ENCODE measurements at regions not wholly inside any gene's neighbourhood (a gene's known extent, or its start where the extent isn't known, plus 50 kb on each side); places are given as distances from the start of the nearest gene placed in this dataset.

DNA sequence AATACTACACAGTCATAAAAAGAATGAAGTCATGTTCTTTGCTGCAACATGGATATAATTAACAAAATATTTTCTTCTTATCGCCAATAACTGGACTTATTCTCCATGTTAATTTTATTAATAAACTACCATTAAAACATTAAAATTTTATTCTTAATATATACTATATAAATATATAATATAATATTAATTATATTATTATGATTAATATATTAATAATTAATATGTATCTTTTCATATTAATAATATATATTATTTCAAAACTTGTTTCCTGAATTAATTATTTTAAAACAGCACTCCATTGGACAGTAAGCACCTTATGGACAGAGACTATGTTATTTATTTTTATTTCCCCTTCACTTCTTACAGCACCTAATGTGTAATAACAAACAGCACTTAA, 182.8 kb downstream of the ARL4A start:
- Histone ChIP-seq H3K27ac (ENCODE audit: low read depth, low read length) (no peak overlapping the region), H3K4me1 (ENCODE audit: control insufficient read depth in 1 of 2, insufficient read depth in 2 of 2, low read length in 2 of 2) (no peaks in the 10 kb centered on the region)

GRCh38 chr7:12872487-12872886, 185.1 kb downstream of the ARL4A start:
- H3K36me3 ChIP-seq (ENCODE audit: control insufficient read depth in 1 of 2, insufficient read depth in 2 of 2, low read length in 2 of 2), result no peaks in the 10 kb centered on the region
- no peak overlapping the region for H3K27ac ChIP-seq (ENCODE audit: low read depth, low read length)
- H3K4me3 ChIP-seq (ENCODE audit: low read depth in 1 of 2, low read length in 2 of 2), result no peak overlapping the region
- no peaks in the 10 kb centered on the region for H3K9me3 ChIP-seq (ENCODE audit: control insufficient read depth in 1 of 2, low read length in 2 of 2)
- H3K9ac ChIP-seq (ENCODE audit: low read depth in 1 of 2, low read length in 2 of 2), result no peak overlapping the region
- no peaks in the 10 kb centered on the region for H3K27me3 ChIP-seq (ENCODE audit: control insufficient read depth in 1 of 2, insufficient read depth in 2 of 2, low read length in 2 of 2)
- H3K4me1 ChIP-seq (ENCODE audit: control insufficient read depth in 1 of 2, insufficient read depth in 2 of 2, low read length in 2 of 2), result no peaks in the 10 kb centered on the region

More for the DNA sequence above, 182.8 kb downstream of the ARL4A start:
- Histone ChIP-seq H3K4me3 (ENCODE audit: low read depth in 1 of 2, low read length in 2 of 2) (no peak overlapping the region), H3K9ac (ENCODE audit: low read depth in 1 of 2, low read length in 2 of 2) (no peak overlapping the region), H3K9me3 (ENCODE audit: control insufficient read depth in 1 of 2, low read length in 2 of 2) (no peaks in the 10 kb centered on the region), H3K36me3 (ENCODE audit: control insufficient read depth in 1 of 2, insufficient read depth in 2 of 2, low read length in 2 of 2) (no peaks in the 10 kb centered on the region), H3K27me3 (ENCODE audit: control insufficient read depth in 1 of 2, insufficient read depth in 2 of 2, low read length in 2 of 2) (no peaks in the 10 kb centered on the region)

- Histone ChIP-seq H3K9me3 (ENCODE audit: control insufficient read depth in 1 of 2, low read length in 2 of 2) (no peaks in the 10 kb centered on the region), H3K27ac (ENCODE audit: low read depth, low read length) (no peak overlapping the region)
Measured at GRCh38 chr7:12873571-12873970, 186.1 kb downstream of the ARL4A start.

DNA sequence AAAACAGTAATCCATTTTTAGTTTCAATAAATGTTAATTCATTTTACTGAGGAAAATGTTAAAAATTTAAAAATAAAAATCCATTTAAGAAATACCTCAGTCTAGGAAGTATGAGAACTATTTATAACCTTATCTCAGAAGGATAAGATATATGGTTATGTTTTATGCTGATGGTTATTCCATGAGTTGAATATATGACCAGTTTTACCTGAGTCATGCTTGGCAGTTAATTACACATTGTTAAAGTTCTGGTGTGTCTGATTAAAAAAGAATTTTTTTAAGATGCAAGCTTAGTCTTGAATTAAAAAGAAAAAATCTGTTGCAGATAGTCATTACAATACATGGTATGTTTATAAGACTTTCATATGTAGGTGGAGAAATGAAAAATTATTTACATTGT, 191.7 kb downstream of the ARL4A start:
- Histone ChIP-seq H3K27ac (ENCODE audit: low read depth, low read length) (no peak overlapping the region), H3K27me3 (ENCODE audit: control insufficient read depth in 1 of 2, insufficient read depth in 2 of 2, low read length in 2 of 2) (no peaks in the 10 kb centered on the region), H3K9me3 (ENCODE audit: control insufficient read depth in 1 of 2, low read length in 2 of 2) (no peaks in the 10 kb centered on the region), H3K9ac (ENCODE audit: low read depth in 1 of 2, low read length in 2 of 2) (no peak overlapping the region), H3K36me3 (ENCODE audit: control insufficient read depth in 1 of 2, insufficient read depth in 2 of 2, low read length in 2 of 2) (no peaks in the 10 kb centered on the region), H3K4me3 (ENCODE audit: low read depth in 1 of 2, low read length in 2 of 2) (no peak overlapping the region), H3K4me1 (ENCODE audit: control insufficient read depth in 1 of 2, insufficient read depth in 2 of 2, low read length in 2 of 2) (no peaks in the 10 kb centered on the region)

More at GRCh38 chr7:12873571-12873970, 186.1 kb downstream of the ARL4A start:
- H3K36me3 ChIP-seq (ENCODE audit: control insufficient read depth in 1 of 2, insufficient read depth in 2 of 2, low read length in 2 of 2), result no peaks in the 10 kb centered on the region
- no peak overlapping the region for H3K9ac ChIP-seq (ENCODE audit: low read depth in 1 of 2, low read length in 2 of 2)
- no peak overlapping the region for H3K4me3 ChIP-seq (ENCODE audit: low read depth in 1 of 2, low read length in 2 of 2)
- no peaks in the 10 kb centered on the region for H3K27me3 ChIP-seq (ENCODE audit: control insufficient read depth in 1 of 2, insufficient read depth in 2 of 2, low read length in 2 of 2)
- no peaks in the 10 kb centered on the region for H3K4me1 ChIP-seq (ENCODE audit: control insufficient read depth in 1 of 2, insufficient read depth in 2 of 2, low read length in 2 of 2)

- no peak overlapping the region for H3K9ac ChIP-seq (ENCODE audit: low read depth in 1 of 2, low read length in 2 of 2)
- no peaks in the 10 kb centered on the region for H3K9me3 ChIP-seq (ENCODE audit: control insufficient read depth in 1 of 2, low read length in 2 of 2)
- H3K27me3 ChIP-seq (ENCODE audit: control insufficient read depth in 1 of 2, insufficient read depth in 2 of 2, low read length in 2 of 2), result no peaks in the 10 kb centered on the region
- H3K27ac ChIP-seq (ENCODE audit: low read depth, low read length), result no peak overlapping the region
- no peaks in the 10 kb centered on the region for H3K4me1 ChIP-seq (ENCODE audit: control insufficient read depth in 1 of 2, insufficient read depth in 2 of 2, low read length in 2 of 2)
- no peak overlapping the region for H3K4me3 ChIP-seq (ENCODE audit: low read depth in 1 of 2, low read length in 2 of 2)
- H3K36me3 ChIP-seq (ENCODE audit: control insufficient read depth in 1 of 2, insufficient read depth in 2 of 2, low read length in 2 of 2), result no peaks in the 10 kb centered on the region
Measured at GRCh38 chr7:12881712-12882111, 194.3 kb downstream of the ARL4A start.

DNA sequence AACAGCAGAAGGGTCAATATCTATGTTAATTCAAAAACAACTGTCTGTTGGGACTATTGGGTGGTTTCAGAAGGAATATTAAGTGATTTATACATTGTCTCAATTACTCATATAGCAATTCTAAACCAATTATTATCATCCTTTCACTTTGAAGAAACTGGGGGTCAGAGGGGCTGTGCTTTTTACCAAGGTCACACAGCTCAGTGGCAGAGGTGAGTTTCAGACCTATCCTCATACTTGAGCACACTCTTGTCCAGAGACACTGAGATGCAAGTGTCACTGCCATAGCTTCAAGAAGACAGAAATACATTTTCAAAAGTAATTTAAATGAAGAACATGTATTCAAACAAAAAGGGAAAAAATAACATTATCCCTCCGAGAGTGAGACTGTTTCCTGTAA, 195.3 kb downstream of the ARL4A start:
- H3K27me3 ChIP-seq (ENCODE audit: control insufficient read depth in 1 of 2, insufficient read depth in 2 of 2, low read length in 2 of 2), result no peaks in the 10 kb centered on the region
- H3K27ac ChIP-seq (ENCODE audit: low read depth, low read length), result no peak overlapping the region
- no peak overlapping the region for H3K4me3 ChIP-seq (ENCODE audit: low read depth in 1 of 2, low read length in 2 of 2)
- H3K9me3 ChIP-seq (ENCODE audit: control insufficient read depth in 1 of 2, low read length in 2 of 2), result no peaks in the 10 kb centered on the region
- H3K4me1 ChIP-seq (ENCODE audit: control insufficient read depth in 1 of 2, insufficient read depth in 2 of 2, low read length in 2 of 2), result no peaks in the 10 kb centered on the region
- no peak overlapping the region for H3K9ac ChIP-seq (ENCODE audit: low read depth in 1 of 2, low read length in 2 of 2)
- H3K36me3 ChIP-seq (ENCODE audit: control insufficient read depth in 1 of 2, insufficient read depth in 2 of 2, low read length in 2 of 2), result no peaks in the 10 kb centered on the region

DNA sequence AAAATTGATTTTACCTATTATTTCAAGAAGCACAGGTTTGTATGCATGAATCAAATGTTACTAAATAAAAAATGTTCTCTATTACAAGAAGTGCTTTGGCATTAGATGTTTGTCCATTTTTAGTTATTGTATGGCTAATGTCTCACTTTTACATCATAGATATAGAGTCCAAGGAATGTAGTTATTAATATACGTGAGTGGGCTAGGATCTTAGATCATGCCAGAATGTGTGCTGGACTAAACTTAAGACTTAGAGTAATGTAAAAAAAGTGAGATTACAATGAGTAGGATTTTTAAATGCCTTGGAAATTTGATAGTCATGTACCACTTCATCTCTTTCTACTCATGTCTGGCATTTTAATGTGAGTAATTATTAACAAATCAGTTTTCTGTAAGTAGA, 196.6 kb downstream of the ARL4A start:
- Histone ChIP-seq H3K36me3 (ENCODE audit: control insufficient read depth in 1 of 2, insufficient read depth in 2 of 2, low read length in 2 of 2) (no peaks in the 10 kb centered on the region), H3K9me3 (ENCODE audit: control insufficient read depth in 1 of 2, low read length in 2 of 2) (no peaks in the 10 kb centered on the region), H3K9ac (ENCODE audit: low read depth in 1 of 2, low read length in 2 of 2) (no peak overlapping the region), H3K4me3 (ENCODE audit: low read depth in 1 of 2, low read length in 2 of 2) (no peak overlapping the region), H3K27ac (ENCODE audit: low read depth, low read length) (no peak overlapping the region), H3K4me1 (ENCODE audit: control insufficient read depth in 1 of 2, insufficient read depth in 2 of 2, low read length in 2 of 2) (no peaks in the 10 kb centered on the region), H3K27me3 (ENCODE audit: control insufficient read depth in 1 of 2, insufficient read depth in 2 of 2, low read length in 2 of 2) (no peaks in the 10 kb centered on the region)

DNA sequence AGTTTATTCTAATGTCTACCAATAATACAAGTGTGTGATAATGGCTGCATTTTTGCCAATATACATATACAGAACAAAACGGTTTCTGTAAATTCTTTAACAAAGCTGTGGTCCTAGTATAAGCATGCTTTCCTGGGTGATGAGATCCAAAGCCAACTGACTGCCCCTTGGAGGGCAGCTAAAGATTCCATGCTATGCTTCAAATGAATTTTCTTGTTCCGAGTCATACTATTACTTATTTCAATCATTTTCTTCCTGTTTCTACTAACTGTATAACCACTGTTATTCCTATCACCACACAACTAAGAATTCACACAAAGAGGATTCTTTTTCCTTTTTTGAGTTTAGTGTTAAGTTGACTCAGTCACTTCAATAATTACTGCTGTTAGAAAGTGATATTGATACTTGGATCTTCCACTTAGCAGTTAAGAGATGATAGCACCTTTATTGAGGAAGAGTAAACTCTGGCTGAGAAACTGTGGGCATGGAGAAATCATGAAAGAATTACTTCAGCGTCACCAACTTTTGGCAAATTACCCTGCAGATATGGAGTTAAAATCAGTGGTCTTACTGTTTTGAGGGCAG, 197.5 kb downstream of the ARL4A start:
- Histone ChIP-seq H3K4me3 (ENCODE audit: low read depth in 1 of 2, low read length in 2 of 2) (no peak overlapping the region), H3K9me3 (ENCODE audit: control insufficient read depth in 1 of 2, low read length in 2 of 2) (no peaks in the 10 kb centered on the region), H3K27ac (ENCODE audit: low read depth, low read length) (no peak overlapping the region), H3K9ac (ENCODE audit: low read depth in 1 of 2, low read length in 2 of 2) (no peak overlapping the region), H3K4me1 (ENCODE audit: control insufficient read depth in 1 of 2, insufficient read depth in 2 of 2, low read length in 2 of 2) (no peaks in the 10 kb centered on the region), H3K27me3 (ENCODE audit: control insufficient read depth in 1 of 2, insufficient read depth in 2 of 2, low read length in 2 of 2) (no peaks in the 10 kb centered on the region), H3K36me3 (ENCODE audit: control insufficient read depth in 1 of 2, insufficient read depth in 2 of 2, low read length in 2 of 2) (no peaks in the 10 kb centered on the region)

DNA sequence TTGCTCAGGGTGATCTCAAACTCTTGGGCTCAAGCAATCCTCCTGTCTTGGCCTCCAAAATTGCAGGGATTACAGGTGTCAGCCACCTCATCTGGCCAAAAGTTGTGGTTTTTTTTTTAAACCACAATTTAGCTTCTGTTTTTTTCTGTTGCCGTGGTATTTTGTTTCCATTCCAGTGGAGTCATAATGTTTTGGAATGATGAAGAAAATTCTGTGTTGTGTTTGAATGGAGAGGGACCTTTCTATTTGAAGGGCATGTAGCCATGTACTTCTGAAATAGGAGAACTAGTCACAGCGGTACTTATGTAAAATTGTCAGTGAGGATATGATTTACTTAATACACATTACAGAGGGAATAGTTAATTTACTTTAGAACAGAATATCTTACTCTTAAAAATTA, 201.3 kb downstream of the ARL4A start:
- H3K27me3 ChIP-seq (ENCODE audit: control insufficient read depth in 1 of 2, insufficient read depth in 2 of 2, low read length in 2 of 2), result no peaks in the 10 kb centered on the region
- no peaks in the 10 kb centered on the region for H3K9me3 ChIP-seq (ENCODE audit: control insufficient read depth in 1 of 2, low read length in 2 of 2)
- no peak overlapping the region for H3K4me3 ChIP-seq (ENCODE audit: low read depth in 1 of 2, low read length in 2 of 2)
- H3K36me3 ChIP-seq (ENCODE audit: control insufficient read depth in 1 of 2, insufficient read depth in 2 of 2, low read length in 2 of 2), result no peaks in the 10 kb centered on the region
- H3K27ac ChIP-seq (ENCODE audit: low read depth, low read length), result no peak overlapping the region
- H3K4me1 ChIP-seq (ENCODE audit: control insufficient read depth in 1 of 2, insufficient read depth in 2 of 2, low read length in 2 of 2), result no peaks in the 10 kb centered on the region
- H3K9ac ChIP-seq (ENCODE audit: low read depth in 1 of 2, low read length in 2 of 2), result no peak overlapping the region

- no peak overlapping the region for H3K27ac ChIP-seq (ENCODE audit: low read depth, low read length)
Measured at GRCh38 chr7:12889391-12889790, 202.0 kb downstream of the ARL4A start.

DNA sequence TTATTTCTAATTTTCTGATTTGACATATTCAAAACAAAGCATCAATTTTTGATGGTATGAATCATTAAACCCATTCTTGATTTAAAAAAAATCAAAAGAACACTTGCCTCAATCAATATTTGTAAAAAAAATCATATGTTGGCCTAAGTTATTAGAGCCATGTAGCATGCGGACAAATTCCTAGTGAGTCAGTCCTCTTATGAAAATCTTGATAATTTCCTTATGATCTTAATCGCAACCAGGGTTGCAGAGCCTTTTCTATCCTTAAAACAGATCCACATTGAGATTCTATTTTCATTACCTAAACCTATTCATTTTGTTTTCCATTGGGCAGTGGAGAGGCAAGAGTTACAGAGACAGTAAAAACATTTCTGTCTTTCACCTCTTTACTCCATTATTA, 203.2 kb downstream of the ARL4A start:
- H3K9ac ChIP-seq (ENCODE audit: low read depth in 1 of 2, low read length in 2 of 2), result no peak overlapping the region
- no peak overlapping the region for H3K27ac ChIP-seq (ENCODE audit: low read depth, low read length)
- H3K4me3 ChIP-seq (ENCODE audit: low read depth in 1 of 2, low read length in 2 of 2), result no peak overlapping the region
- no peaks in the 10 kb centered on the region for H3K27me3 ChIP-seq (ENCODE audit: control insufficient read depth in 1 of 2, insufficient read depth in 2 of 2, low read length in 2 of 2)
- no peaks in the 10 kb centered on the region for H3K36me3 ChIP-seq (ENCODE audit: control insufficient read depth in 1 of 2, insufficient read depth in 2 of 2, low read length in 2 of 2)
- no peaks in the 10 kb centered on the region for H3K9me3 ChIP-seq (ENCODE audit: control insufficient read depth in 1 of 2, low read length in 2 of 2)
- H3K4me1 ChIP-seq (ENCODE audit: control insufficient read depth in 1 of 2, insufficient read depth in 2 of 2, low read length in 2 of 2), result no peaks in the 10 kb centered on the region

More at GRCh38 chr7:12889391-12889790, 202.0 kb downstream of the ARL4A start:
- Histone ChIP-seq H3K4me1 (ENCODE audit: control insufficient read depth in 1 of 2, insufficient read depth in 2 of 2, low read length in 2 of 2) (no peaks in the 10 kb centered on the region), H3K36me3 (ENCODE audit: control insufficient read depth in 1 of 2, insufficient read depth in 2 of 2, low read length in 2 of 2) (no peaks in the 10 kb centered on the region), H3K9ac (ENCODE audit: low read depth in 1 of 2, low read length in 2 of 2) (no peak overlapping the region), H3K4me3 (ENCODE audit: low read depth in 1 of 2, low read length in 2 of 2) (no peak overlapping the region), H3K27me3 (ENCODE audit: control insufficient read depth in 1 of 2, insufficient read depth in 2 of 2, low read length in 2 of 2) (no peaks in the 10 kb centered on the region), H3K9me3 (ENCODE audit: control insufficient read depth in 1 of 2, low read length in 2 of 2) (no peaks in the 10 kb centered on the region)

All from duodenal mucosa (tissue), 2 donors.